22Rv1 (cell line): ENCODE measurements at regions not wholly inside any gene's neighbourhood (a gene's known extent, or its start where the extent isn't known, plus 50 kb on each side); places are given as distances from the start of the nearest gene placed in this dataset.

ENCODE experiments used
- ZFX ChIP-seq: fragments of 450-650 bp; IDR thresholded peaks from 2 replicates; pipeline ENCODE4 v1.6.1; 2017; ENCODE audit warnings: antibody characterized with exemption, borderline replicate concordance
- TF ChIP-seq, protein P1 (sequence below): fragments of 450-650 bp; IDR thresholded peaks from 2 replicates; pipeline ENCODE4 v1.5.1; 2017; ENCODE audit warnings: mild to moderate bottlenecking

DNA sequence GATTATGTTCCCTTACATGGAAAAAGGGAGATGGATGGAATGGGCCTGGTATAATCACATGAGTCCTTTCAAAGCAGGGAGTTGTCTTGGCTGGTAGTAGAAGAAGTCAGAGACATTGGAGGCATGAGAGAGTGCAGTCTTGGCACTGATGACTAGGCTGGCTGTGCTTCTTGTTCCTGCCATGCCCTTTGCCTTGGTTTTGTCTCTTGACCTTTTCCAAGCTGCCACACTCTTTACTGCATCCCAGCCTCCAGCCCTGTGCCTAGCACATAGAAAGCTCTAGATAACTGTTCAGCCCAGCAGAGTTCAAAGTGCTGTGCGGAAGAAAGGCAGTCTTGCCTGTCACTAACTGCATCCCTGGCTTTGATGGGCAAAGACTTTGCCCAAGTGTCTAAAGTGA lies 412.6 kb downstream of the PRDM2 start:
- TF ChIP-seq, protein P1, sequence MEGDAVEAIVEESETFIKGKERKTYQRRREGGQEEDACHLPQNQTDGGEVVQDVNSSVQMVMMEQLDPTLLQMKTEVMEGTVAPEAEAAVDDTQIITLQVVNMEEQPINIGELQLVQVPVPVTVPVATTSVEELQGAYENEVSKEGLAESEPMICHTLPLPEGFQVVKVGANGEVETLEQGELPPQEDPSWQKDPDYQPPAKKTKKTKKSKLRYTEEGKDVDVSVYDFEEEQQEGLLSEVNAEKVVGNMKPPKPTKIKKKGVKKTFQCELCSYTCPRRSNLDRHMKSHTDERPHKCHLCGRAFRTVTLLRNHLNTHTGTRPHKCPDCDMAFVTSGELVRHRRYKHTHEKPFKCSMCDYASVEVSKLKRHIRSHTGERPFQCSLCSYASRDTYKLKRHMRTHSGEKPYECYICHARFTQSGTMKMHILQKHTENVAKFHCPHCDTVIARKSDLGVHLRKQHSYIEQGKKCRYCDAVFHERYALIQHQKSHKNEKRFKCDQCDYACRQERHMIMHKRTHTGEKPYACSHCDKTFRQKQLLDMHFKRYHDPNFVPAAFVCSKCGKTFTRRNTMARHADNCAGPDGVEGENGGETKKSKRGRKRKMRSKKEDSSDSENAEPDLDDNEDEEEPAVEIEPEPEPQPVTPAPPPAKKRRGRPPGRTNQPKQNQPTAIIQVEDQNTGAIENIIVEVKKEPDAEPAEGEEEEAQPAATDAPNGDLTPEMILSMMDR: no peak
- no peak for TF ChIP-seq ZFX
